Fibroblast of pulmonary artery (primary cell): ENCODE measurements at regions not wholly inside any gene's neighbourhood (a gene's known extent, or its start where the extent isn't known, plus 50 kb on each side); places are given as distances from the start of the nearest gene placed in this dataset.
"Not testable (repeated sequence)": the region's sequence is repeated elsewhere in the genome, so short reads cannot be mapped to it uniquely, and the experiment has no call there.

Experiments
- DNase-seq: peaks from one replicate; pipeline ENCODE4 v3.0.0-alpha.2; 2010; ENCODE audit warnings: low read depth
- H3K4me3 ChIP-seq: replicated peaks from 2 replicates; pipeline ENCODE4 v1.5.1; 2011; ENCODE audit warnings: low read depth, mild to moderate bottlenecking, control low read depth, low read length, moderate library complexity
- TF ChIP-seq, protein P1 (sequence below): IDR thresholded peaks from 2 replicates; pipeline ENCODE4 v1.5.1; 2011; ENCODE audit warnings: mild to moderate bottlenecking, control low read depth, low read length, inconsistent platforms; ENCODE audit errors: missing control alignments

DNA sequence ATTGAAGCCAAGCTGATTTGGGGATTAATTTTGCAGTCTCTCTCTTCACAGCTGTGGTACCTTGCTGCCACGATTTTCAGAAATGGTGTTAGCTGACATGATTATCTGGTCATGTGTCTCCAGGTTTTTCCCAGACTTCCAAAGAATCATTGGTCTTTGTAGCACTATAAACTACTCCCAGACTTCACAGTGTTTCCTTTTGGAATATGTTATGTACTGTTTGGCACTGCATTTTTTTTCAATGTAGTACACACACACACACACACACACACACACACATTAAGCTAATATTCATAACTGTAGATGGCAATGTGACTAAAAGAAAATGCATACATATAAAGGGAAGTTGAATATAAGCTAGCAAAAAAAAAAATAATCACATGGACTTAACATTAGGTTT is 856.6 kb upstream of the SPRY2 start:
- H3K4me3 ChIP-seq, result no peak overlapping the region
- DNase-seq, result no peak
- TF ChIP-seq, protein P1, sequence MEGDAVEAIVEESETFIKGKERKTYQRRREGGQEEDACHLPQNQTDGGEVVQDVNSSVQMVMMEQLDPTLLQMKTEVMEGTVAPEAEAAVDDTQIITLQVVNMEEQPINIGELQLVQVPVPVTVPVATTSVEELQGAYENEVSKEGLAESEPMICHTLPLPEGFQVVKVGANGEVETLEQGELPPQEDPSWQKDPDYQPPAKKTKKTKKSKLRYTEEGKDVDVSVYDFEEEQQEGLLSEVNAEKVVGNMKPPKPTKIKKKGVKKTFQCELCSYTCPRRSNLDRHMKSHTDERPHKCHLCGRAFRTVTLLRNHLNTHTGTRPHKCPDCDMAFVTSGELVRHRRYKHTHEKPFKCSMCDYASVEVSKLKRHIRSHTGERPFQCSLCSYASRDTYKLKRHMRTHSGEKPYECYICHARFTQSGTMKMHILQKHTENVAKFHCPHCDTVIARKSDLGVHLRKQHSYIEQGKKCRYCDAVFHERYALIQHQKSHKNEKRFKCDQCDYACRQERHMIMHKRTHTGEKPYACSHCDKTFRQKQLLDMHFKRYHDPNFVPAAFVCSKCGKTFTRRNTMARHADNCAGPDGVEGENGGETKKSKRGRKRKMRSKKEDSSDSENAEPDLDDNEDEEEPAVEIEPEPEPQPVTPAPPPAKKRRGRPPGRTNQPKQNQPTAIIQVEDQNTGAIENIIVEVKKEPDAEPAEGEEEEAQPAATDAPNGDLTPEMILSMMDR, result no peak

DNA sequence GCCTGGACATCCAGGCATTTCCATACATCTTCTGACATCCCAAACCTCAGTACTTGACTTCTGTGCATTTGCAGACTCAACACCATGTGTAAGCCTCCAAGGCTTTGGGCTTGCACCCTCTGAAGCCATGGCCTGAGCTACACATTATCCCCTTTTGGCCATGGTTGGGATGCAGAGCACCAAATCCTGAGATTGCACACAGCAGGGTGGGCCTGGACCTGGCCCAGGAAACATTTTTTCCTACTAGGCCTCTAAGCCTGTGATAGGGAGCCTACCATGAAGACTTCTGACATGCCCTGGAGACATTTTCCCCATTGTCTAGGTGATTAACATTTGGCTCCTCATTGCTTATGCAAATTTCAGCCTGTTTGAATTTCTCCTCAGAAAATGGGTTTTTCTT is 853.4 kb upstream of the SPRY2 start:
- no peak for DNase-seq
- TF ChIP-seq, protein P1, result no peak
- H3K4me3 ChIP-seq, result no peak overlapping the region

DNA sequence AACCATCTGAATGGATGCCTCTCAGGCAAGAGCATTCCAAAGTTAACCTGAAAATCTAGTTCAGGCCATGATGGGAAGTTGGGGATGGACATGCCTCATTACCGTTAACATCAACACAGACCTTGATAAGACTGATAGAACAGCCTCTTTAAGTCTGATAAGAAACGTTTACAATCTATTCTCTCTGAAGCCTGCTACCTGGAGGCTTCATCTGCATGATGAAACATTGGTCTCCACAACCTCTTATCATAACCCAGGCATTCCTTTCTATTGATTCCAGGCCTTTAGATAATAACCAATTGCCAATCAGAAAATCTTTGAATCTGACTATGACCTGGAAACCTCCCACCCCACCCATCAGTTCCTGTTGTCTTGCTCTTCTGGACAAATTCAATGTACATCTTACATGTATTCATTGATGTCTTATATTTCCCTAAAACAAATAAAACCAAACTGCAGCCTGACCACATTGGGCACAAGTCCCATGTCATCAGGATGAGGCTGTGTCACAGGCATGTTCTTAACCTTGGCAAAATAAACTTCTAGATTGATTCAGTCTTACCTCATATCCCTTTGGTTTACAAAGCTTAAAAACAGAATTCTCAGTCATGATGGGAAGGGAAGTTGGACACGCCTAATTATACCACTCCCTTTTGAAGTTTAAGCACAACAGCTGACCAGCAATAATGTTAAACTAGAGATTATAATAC is 843.8 kb upstream of the SPRY2 start:
- H3K4me3 ChIP-seq, result no peak overlapping the region
- no peak for DNase-seq
- TF ChIP-seq, protein P1, result no peak

DNA sequence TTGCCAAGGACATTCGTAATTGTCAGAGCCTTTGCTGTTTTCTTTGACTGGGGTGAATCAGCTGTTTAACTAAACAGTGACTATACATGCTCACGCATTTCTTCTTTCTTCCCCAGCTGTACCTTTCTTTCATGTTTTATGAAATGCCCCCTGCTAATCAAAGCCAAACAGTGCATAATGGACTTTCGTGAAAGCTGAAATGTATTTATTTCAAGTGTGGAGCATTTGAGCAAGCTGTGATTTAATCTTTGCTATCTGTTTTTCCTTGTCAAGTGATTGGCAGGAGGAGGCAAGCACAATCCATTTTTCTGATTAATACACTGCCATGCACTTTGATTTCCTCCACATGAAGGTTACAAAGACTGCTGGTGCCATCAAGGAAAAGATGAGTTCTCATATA is 831.7 kb upstream of the SPRY2 start:
- DNase-seq, result no peak
- TF ChIP-seq, protein P1, result no peak

DNA sequence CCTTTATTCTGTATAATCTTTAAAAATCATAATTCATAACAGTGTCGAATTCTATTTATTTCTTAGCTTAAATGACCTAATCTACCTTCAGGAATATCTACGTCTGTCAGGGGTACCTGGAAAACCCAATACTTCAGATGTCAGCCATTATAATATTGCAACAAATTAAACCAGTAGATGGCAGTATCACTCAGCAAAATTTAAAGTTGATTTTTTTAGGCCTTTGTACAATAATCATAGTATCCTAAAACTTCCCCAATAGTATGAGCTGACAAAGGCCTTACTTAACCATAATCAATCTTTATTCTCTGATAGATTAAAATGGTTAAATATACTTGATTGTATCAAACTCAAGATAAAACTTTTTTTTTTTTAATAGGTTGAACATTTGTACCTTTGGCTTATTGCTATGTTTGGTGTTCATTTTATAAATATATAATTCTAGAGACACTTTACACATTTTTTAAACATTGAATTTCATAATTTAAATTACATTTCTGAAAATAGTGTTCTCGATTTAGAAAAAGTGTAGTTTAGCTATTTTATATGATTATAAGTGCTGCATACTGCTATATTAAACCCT is 830.2 kb upstream of the SPRY2 start:
- peak; percentile 36 for DNase-seq
- no peak overlapping the region for H3K4me3 ChIP-seq
- TF ChIP-seq, protein P1, result peak; percentile 57

More for the DNA sequence above, 831.7 kb upstream of the SPRY2 start:
- no peak overlapping the region for H3K4me3 ChIP-seq

DNA sequence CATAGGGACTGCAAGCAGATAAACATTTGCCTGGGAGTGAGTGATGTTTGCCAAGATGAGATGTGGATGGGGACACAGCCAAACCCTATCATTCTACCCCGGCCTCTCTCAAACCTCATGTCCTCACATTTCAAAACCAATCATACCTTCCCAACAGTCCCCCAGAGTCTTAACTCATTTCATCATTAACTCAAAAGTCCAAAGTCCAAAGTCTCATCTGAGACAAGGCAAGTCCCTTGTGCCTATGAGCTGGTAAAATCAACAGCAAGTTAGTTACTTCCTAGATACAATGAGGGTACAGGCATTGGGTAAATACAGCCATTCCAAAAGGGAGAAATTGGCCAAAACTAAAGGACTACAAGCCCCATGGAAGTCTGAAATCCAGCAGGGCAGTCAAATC is 822.9 kb upstream of the SPRY2 start:
- not testable (repeated sequence) for H3K4me3 ChIP-seq, DNase-seq

DNA sequence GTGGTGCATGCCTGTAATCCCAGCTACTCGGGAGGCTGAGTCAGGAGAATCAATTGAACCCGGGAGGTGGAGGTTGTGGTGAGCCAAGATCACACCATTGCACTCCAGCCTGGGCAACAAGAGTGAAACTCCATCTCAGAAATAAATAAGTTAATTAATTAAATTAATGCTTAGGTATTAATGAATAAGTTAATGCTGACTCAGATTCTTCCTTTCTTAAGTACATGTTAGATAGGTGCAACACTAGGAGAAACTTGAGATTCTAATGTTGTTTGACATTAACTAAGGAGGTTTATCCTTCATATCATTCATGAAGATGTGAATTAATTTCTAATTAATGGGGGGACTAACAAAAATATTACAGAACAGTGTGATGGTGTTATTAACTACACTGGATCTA is 812.6 kb upstream of the SPRY2 start:
- TF ChIP-seq, protein P1, result no peak
- DNase-seq, result no peak
- H3K4me3 ChIP-seq, result no peak overlapping the region
